ENCODE measurements at regions not wholly inside any gene's neighbourhood (a gene's known extent, or its start where the extent isn't known, plus 50 kb on each side); places are given as distances from the start of the nearest gene placed in this dataset.

DNA sequence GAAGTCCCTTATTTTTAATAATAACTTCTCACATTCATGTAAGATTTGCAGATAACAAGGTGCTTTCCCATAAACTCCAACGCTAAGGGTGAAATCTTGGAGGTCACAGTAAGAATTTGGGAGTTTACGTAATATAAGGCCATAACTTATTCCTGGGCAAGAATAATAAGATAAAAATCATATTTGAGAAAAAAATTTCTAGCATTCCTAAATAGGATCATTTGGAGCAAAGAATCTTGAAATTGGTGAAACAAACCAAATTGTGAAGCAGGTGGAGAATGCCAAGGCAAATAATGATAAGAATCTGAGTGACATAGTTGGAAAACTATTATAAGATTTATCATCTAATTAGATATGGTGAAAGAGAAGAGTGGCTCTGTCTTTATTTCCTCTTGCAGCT, 50.4 kb upstream of the FGF16 start:
- TF ChIP-seq, protein P1, sequence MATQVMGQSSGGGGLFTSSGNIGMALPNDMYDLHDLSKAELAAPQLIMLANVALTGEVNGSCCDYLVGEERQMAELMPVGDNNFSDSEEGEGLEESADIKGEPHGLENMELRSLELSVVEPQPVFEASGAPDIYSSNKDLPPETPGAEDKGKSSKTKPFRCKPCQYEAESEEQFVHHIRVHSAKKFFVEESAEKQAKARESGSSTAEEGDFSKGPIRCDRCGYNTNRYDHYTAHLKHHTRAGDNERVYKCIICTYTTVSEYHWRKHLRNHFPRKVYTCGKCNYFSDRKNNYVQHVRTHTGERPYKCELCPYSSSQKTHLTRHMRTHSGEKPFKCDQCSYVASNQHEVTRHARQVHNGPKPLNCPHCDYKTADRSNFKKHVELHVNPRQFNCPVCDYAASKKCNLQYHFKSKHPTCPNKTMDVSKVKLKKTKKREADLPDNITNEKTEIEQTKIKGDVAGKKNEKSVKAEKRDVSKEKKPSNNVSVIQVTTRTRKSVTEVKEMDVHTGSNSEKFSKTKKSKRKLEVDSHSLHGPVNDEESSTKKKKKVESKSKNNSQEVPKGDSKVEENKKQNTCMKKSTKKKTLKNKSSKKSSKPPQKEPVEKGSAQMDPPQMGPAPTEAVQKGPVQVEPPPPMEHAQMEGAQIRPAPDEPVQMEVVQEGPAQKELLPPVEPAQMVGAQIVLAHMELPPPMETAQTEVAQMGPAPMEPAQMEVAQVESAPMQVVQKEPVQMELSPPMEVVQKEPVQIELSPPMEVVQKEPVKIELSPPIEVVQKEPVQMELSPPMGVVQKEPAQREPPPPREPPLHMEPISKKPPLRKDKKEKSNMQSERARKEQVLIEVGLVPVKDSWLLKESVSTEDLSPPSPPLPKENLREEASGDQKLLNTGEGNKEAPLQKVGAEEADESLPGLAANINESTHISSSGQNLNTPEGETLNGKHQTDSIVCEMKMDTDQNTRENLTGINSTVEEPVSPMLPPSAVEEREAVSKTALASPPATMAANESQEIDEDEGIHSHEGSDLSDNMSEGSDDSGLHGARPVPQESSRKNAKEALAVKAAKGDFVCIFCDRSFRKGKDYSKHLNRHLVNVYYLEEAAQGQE (IDR thresholded peaks at IDR 0.05; ENCODE audit: low read depth): no peak
- TF ChIP-seq EZH2 (IDR thresholded peaks at IDR 0.05) (no peak), RAD21 (IDR thresholded peaks at IDR 0.05; ENCODE audit: low read depth) (no peak), POLR2AphosphoS5 (IDR thresholded peaks at IDR 0.05; ENCODE audit: low read depth, low read length) (no peak), EZH2phosphoT487 (IDR thresholded peaks at IDR 0.05; ENCODE audit: borderline replicate concordance) (no peak), SP1 (IDR thresholded peaks at IDR 0.05; ENCODE audit: low read depth) (no peak), POLR2A (IDR thresholded peaks at IDR 0.05; ENCODE audit: borderline replicate concordance, extremely low read depth, insufficient read depth, insufficient read length) (no peak), ZNF274 (IDR thresholded peaks at IDR 0.05; ENCODE audit: low read depth, low read length) (no peak), EGR1 (IDR thresholded peaks at IDR 0.05; ENCODE audit: low read depth) (no peak), YY1 (IDR thresholded peaks at IDR 0.05; ENCODE audit: extremely low read depth, insufficient replicate concordance, low read depth, low read length) (no peak)
- TF ChIP-seq, protein P2, sequence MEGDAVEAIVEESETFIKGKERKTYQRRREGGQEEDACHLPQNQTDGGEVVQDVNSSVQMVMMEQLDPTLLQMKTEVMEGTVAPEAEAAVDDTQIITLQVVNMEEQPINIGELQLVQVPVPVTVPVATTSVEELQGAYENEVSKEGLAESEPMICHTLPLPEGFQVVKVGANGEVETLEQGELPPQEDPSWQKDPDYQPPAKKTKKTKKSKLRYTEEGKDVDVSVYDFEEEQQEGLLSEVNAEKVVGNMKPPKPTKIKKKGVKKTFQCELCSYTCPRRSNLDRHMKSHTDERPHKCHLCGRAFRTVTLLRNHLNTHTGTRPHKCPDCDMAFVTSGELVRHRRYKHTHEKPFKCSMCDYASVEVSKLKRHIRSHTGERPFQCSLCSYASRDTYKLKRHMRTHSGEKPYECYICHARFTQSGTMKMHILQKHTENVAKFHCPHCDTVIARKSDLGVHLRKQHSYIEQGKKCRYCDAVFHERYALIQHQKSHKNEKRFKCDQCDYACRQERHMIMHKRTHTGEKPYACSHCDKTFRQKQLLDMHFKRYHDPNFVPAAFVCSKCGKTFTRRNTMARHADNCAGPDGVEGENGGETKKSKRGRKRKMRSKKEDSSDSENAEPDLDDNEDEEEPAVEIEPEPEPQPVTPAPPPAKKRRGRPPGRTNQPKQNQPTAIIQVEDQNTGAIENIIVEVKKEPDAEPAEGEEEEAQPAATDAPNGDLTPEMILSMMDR (IDR thresholded peaks at IDR 0.05 in 2 of 3, conservative IDR thresholded peaks at IDR 0.05 in 1 of 3; ENCODE audit: borderline replicate concordance in 1 of 3, insufficient read depth in 1 of 3, low read depth in 2 of 3, low read length in 2 of 3): no peak
- TF ChIP-seq, protein P3, sequence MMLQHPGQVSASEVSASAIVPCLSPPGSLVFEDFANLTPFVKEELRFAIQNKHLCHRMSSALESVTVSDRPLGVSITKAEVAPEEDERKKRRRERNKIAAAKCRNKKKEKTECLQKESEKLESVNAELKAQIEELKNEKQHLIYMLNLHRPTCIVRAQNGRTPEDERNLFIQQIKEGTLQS (IDR thresholded peaks at IDR 0.05): no peak
- TF ChIP-seq, protein P4, sequence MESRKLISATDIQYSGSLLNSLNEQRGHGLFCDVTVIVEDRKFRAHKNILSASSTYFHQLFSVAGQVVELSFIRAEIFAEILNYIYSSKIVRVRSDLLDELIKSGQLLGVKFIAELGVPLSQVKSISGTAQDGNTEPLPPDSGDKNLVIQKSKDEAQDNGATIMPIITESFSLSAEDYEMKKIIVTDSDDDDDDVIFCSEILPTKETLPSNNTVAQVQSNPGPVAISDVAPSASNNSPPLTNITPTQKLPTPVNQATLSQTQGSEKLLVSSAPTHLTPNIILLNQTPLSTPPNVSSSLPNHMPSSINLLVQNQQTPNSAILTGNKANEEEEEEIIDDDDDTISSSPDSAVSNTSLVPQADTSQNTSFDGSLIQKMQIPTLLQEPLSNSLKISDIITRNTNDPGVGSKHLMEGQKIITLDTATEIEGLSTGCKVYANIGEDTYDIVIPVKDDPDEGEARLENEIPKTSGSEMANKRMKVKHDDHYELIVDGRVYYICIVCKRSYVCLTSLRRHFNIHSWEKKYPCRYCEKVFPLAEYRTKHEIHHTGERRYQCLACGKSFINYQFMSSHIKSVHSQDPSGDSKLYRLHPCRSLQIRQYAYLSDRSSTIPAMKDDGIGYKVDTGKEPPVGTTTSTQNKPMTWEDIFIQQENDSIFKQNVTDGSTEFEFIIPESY (IDR thresholded peaks at IDR 0.05; ENCODE audit: extremely low read depth, insufficient replicate concordance, low read length): no peak
- TF ChIP-seq, protein P5, sequence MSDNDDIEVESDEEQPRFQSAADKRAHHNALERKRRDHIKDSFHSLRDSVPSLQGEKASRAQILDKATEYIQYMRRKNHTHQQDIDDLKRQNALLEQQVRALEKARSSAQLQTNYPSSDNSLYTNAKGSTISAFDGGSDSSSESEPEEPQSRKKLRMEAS (IDR thresholded peaks at IDR 0.05): no peak
